Calu3 (cell line): ENCODE measurements at regions not wholly inside any gene's neighbourhood (a gene's known extent, or its start where the extent isn't known, plus 50 kb on each side); places are given as distances from the start of the nearest gene placed in this dataset.

Experiments used
- BruUV-seq: library from RNA; stranded (reverse); fragments of 400-500 nt; replicated peaks from 2 replicates; lab custom pipeline; 2021; lab: Mats Ljungman, UMichigan
- CTCF ChIA-PET: fragments of 300-600 bp; sonication (Branson Sonifier 250); formaldehyde crosslinking; loops from one replicate; lab custom pipeline; 2022; ENCODE audit warnings: antibody characterized with exemption; lab: Charles Lee
- DNase-seq: peaks from one replicate; pipeline ENCODE4 v3.0.0; 2022
- H3K27ac Mint-ChIP-seq: one replicate; pipeline ENCODE4 v1.8.0; 2022; ENCODE audit warnings: mixed read lengths; ENCODE audit not compliant: unreplicated experiment
- H3K27me3 Mint-ChIP-seq: one replicate; pipeline ENCODE4 v1.8.0; 2022; ENCODE audit warnings: mixed read lengths; ENCODE audit not compliant: unreplicated experiment
- H3K36me3 Mint-ChIP-seq: one replicate; pipeline ENCODE4 v1.8.0; 2022; ENCODE audit warnings: mild to moderate bottlenecking, moderate library complexity, mixed read lengths; ENCODE audit not compliant: insufficient read depth, unreplicated experiment
- H3K4me1 Mint-ChIP-seq: one replicate; pipeline ENCODE4 v1.8.0; 2022; ENCODE audit warnings: mild to moderate bottlenecking, low read depth, mixed read lengths; ENCODE audit not compliant: unreplicated experiment
- H3K4me3 Mint-ChIP-seq: one replicate; pipeline ENCODE4 v1.8.0; 2022; ENCODE audit warnings: mild to moderate bottlenecking, low read depth, moderate library complexity, mixed read lengths; ENCODE audit not compliant: unreplicated experiment
- H3K9me3 Mint-ChIP-seq: one replicate; pipeline ENCODE4 v1.8.0; 2022; ENCODE audit warnings: low read depth, mixed read lengths; ENCODE audit not compliant: unreplicated experiment
- intact Hi-C: fragments of 100-400 bp; cut with micrococcal nuclease; formaldehyde crosslinking; loops from one replicate; pipeline ENCODE4 v1.10.0; 2022; ENCODE audit not compliant: unreplicated experiment
- TF ChIP-seq, protein P1 (sequence below): fragments of 200-600 bp; IDR thresholded peaks from one replicate; pipeline ENCODE4 v1.8.0; 2022; ENCODE audit warnings: antibody characterized with exemption; ENCODE audit not compliant: unreplicated experiment

- Mint-ChIP-seq H3K4me1 (no peaks in the 10 kb centered on the region), H3K9me3 (no peaks in the 10 kb centered on the region), H3K36me3 (no peaks in the 10 kb centered on the region), H3K4me3 (no peak overlapping the region), H3K27ac (no peak overlapping the region), H3K27me3 (no peaks in the 10 kb centered on the region)
- DNase-seq, result no peak
- CTCF ChIA-PET, result interaction anchor here (0.5 kb wide), 1 partner anchor 277 kb away, joined by 3 read pairs; no protein-coding TSS in a partner anchor
- intact Hi-C loops, result loop anchor here (10.0 kb wide), 1 partner anchor 411 kb away; no protein-coding TSS in a partner anchor
- BruUV-seq, result no TSS peak
- TF ChIP-seq, protein P1, sequence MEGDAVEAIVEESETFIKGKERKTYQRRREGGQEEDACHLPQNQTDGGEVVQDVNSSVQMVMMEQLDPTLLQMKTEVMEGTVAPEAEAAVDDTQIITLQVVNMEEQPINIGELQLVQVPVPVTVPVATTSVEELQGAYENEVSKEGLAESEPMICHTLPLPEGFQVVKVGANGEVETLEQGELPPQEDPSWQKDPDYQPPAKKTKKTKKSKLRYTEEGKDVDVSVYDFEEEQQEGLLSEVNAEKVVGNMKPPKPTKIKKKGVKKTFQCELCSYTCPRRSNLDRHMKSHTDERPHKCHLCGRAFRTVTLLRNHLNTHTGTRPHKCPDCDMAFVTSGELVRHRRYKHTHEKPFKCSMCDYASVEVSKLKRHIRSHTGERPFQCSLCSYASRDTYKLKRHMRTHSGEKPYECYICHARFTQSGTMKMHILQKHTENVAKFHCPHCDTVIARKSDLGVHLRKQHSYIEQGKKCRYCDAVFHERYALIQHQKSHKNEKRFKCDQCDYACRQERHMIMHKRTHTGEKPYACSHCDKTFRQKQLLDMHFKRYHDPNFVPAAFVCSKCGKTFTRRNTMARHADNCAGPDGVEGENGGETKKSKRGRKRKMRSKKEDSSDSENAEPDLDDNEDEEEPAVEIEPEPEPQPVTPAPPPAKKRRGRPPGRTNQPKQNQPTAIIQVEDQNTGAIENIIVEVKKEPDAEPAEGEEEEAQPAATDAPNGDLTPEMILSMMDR, result no peak
Observed at GRCh38 chr18:33854086-33854826, 276.2 kb downstream of the ASXL3 start.

- CTCF ChIA-PET, result no interaction called here
- Mint-ChIP-seq H3K36me3 (no peaks in the 10 kb centered on the region), H3K9me3 (no peaks in the 10 kb centered on the region), H3K27ac (no peak overlapping the region), H3K4me3 (no peak overlapping the region), H3K4me1 (no peaks in the 10 kb centered on the region), H3K27me3 (no peaks in the 10 kb centered on the region)
- TF ChIP-seq, protein P1, result no peak
- BruUV-seq, result no TSS peak
- DNase-seq, result no peak
- intact Hi-C loops, result loop anchor here (10.0 kb wide), 1 partner anchor 412 kb away; no protein-coding TSS in a partner anchor
Observed at GRCh38 chr18:33853187-33853586, 275.2 kb downstream of the ASXL3 start.

GRCh38 chr18:33851546-33852078 is 273.6 kb downstream of the ASXL3 start:
- Mint-ChIP-seq H3K9me3 (no peaks in the 10 kb centered on the region), H3K4me3 (no peak overlapping the region), H3K27me3 (no peaks in the 10 kb centered on the region), H3K4me1 (no peaks in the 10 kb centered on the region), H3K36me3 (no peaks in the 10 kb centered on the region), H3K27ac (no peak overlapping the region)
- BruUV-seq, result no TSS peak
- DNase-seq, result no peak
- TF ChIP-seq, protein P1, result no peak
- intact Hi-C loops, result loop anchor here (10.0 kb wide), 1 partner anchor 413 kb away; no protein-coding TSS in a partner anchor
- CTCF ChIA-PET, result no interaction called here

DNA sequence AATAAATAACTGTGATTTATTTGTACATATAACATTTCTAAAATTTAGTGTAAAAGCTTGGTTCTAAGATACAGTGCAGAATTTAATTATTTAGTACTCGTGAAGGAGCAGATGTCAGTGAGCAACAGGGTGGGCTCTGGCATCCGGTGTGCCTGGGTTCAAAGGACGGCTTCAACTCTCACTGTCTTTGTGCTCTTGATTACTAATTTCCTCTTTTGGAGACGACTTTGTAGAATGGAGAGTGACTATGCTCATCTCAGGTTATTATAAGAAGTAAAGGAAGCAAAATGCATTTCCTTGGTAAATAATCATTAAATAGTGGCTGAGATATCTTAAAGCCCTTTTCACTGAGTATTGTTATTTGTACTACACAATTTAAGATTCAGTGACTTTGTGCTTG is 271.7 kb downstream of the ASXL3 start:
- intact Hi-C loops, result loop anchor here (10.0 kb wide), 1 partner anchor 415 kb away; no protein-coding TSS in a partner anchor
- Mint-ChIP-seq H3K4me1 (no peaks in the 10 kb centered on the region), H3K36me3 (no peaks in the 10 kb centered on the region), H3K27ac (no peak overlapping the region), H3K4me3 (no peak overlapping the region), H3K9me3 (no peaks in the 10 kb centered on the region), H3K27me3 (no peaks in the 10 kb centered on the region)
- no peak for DNase-seq
- TF ChIP-seq, protein P1, result no peak
- BruUV-seq, result no TSS peak
- CTCF ChIA-PET, result no interaction called here
